HG02938 (cell line): ENCODE measurements at regions not wholly inside any gene's neighbourhood (a gene's known extent, or its start where the extent isn't known, plus 50 kb on each side); places are given as distances from the start of the nearest gene placed in this dataset.

Source experiments
- ATAC-seq: cut with Tn5 transposase; IDR thresholded peaks from one replicate; pipeline ENCODE4 v1.9.1; 2021; ENCODE audit warnings: mild to moderate bottlenecking, moderate library complexity; ENCODE audit not compliant: unreplicated experiment

DNA sequence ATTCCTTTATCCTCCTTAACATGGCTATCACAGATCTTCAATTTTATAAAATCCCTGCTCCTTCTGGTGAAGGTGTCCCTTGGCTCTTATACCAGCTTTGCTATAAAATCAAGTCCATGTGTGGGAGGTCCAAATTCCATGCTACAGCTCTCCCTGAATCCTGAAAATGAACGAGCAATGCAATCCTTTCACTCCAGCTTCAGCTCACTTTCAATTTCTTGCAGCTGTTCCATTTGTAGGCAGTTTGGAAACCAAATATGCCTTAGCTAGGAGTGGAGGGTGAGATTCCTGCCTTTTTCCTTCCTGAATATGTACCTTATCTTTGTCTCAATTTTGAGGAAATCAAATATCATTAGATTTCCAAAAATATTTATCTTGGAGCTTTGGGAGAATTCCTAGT is 402.6 kb downstream of the TTLL7 start:
- no peak for ATAC-seq

DNA sequence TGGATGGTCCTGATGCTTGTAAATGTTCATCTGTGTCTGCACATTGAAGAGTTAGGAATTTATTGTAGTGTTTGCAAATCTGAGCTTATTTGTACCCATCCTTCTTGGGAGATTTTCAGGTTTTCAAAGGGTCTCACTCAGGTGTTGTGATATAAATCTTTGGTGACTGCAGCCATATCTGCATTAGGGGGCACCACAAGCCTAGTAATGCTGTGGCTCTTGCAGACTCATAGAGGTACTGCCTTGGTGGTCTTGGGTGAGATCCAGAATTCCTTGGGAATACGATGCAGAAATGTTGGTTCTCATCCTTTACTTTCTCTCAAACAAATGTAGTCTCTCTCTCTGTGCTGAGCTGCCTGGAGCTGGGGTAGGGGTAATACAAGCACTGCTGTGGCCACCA is 405.9 kb downstream of the TTLL7 start:
- ATAC-seq: no peak

DNA sequence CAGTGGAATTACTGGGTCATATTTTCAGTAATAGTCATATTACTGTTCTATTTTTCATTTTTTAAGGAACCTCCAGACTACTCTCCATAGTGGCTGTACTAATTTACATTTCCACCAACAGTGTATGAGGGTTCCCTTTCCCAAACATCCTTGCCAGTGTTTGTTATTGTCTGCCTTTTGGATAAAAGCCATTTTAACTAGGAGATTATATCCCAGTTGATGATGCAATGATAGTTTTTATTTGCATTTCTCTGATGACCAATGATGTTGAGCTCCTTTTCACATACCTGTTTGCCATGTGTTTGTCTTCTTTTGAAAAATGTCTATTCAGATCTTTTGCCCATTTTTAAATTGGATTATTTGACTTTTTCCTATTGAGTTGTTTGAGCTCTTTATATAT is 410.8 kb downstream of the TTLL7 start:
- ATAC-seq: no peak

DNA sequence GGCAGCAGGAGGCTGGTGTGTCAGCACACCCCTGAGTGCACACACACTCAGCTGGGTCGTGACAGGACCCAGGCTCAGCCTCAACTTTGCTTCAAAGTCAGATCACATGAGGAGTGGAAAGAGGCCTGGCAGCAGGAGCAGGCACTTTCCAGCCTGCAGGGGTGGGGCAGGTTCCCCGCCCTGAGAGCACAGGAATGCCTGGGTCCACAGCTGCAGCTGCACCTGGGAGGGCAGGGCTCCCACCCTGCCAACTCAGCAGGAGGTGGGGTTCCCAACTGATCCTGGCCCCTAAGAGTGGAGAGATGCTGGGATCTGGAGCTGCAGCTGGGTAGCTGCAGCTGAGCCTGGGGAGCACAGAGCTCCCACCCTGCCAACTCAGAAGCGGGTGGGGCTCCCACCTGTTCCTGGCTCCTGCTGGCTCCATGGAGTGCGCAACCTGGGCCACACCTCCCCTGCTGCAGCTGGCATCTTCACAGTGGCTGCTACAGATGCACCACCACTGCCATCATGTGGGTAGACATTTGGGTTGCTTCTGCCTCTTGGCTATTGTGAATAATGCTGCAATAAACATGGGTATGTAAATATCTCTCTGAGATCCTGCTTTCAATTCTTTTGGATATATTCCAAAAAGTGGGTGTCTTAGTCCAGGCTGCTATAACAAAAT is 415.4 kb downstream of the TTLL7 start:
- no peak for ATAC-seq

DNA sequence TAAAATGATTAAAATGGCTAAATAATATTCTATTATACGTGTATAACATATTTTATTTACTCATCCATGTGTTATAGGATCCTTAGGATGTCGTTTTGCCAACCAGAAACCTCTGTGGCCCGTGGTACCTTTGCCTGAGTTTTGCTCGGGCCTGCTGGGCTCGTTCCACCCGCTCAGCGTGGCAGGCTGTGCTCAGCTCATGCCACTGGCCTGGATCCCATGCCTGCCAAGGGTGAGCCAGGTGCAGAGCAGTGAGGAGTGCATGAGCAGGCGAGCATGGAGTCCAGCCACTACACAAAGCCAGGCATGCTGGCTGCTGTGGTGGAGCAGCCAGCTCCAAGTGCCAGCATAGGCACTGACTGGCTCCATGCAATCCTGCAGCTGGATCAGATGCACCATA is 417.2 kb downstream of the TTLL7 start:
- ATAC-seq: no peak

DNA sequence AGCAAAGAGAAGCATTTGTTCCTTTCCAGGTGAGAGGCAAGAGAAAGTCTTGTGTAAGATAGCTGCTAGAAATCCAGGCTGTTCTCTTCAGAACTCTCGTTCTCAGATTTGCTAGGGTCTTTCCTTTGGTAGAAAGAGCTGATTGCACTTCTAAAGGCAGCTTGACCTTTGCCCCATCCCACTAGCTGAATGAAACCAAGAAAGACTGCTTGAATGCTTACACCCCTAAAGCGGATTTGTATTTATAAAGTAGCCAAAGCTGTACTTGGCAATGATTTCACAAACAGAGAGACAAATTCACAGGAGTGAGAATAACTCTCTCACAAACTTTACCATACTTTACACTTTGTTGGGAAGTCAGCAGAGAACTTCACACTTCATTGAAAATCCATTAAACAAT is 424.1 kb downstream of the TTLL7 start:
- peak; percentile 56 for ATAC-seq

DNA sequence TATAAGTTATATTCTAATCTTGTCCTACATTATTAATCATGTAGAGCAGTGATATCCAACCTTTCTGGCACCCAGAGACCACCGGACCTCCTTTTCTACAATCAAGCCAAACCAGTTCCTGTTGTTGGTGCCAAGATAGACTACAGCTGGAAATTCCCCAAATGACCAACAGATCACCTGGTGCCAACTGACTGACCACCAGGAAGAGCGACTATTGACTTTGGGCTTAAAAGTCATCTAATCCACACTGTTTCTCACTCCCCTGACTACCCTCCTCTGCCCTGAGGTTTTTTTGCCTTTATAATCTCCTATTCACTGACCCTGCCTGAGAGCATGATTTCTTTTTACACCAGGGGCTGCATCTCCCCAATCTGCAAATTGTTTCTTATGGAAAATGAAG is 425.2 kb downstream of the TTLL7 start:
- no peak for ATAC-seq

DNA sequence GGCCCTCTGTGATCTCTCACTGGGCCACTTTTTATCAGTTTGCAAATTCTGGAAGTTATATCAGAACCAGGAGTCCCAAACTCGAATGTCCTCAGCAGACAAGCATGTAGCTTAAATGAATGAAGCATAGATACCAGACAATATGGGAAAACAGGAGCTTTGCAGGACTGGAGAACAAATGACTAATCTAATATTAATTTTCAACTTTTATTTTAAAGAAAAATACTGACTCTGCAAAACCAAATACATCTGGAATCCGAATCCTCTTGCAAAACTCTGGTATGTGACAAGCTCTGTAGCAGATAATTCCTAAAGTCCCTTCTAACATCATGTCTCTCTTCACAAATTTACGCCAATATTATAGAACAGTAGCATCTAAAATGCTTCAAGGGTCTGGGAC is 427.4 kb downstream of the TTLL7 start:
- ATAC-seq: no peak

DNA sequence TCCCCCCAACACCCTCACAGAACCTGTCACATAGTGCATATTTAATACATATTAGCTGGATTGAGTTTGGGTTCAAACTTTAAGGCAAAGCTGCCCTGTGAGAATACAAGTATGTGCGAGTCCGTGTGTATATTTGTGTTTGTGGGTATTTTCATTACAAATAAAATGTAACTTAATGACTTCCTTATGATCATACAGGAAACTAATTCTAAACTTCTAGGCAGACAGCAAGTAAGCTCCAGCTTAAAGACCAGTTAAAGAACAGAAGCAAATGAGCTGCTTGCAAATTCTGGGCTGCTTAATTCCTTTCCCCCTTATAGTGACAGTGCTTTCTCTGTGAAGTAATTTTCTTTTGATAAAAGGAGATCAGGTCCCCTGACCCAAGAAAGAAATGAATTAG is 437.6 kb downstream of the TTLL7 start:
- ATAC-seq: no peak

DNA sequence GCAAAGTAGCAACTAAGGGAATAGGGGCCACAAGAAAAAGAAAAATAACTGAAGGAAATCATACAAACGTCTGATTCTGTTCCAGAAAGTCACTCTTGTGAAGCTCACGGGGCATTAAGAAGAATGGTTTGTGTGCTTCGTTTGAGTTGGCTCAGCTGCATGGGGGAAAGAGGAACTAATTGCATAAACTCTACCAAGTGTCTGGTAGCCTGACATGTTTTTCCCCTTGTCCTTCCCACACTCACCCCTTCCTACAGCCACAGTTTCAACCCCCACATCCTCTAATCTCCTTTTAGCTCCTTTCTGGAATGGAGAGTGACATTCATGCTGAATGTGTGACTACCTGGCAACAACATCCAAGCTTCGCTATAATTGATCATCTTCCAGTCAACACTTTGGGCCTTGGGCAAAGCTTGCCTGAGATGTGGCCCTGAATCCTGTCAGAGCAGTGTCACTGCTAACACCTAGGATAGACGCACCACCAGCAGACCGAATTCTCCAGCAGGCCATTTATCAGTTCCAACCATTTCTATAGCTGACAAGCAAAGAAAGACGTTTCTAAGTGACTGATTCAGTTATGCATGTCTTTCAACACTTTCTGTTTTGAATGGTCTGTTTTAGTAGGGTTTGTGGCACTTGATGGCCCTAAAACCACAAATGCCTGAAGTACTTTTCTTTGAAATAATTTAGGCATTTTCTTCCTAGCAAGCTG is 439.6 kb downstream of the TTLL7 start:
- ATAC-seq: peak; percentile 56

DNA sequence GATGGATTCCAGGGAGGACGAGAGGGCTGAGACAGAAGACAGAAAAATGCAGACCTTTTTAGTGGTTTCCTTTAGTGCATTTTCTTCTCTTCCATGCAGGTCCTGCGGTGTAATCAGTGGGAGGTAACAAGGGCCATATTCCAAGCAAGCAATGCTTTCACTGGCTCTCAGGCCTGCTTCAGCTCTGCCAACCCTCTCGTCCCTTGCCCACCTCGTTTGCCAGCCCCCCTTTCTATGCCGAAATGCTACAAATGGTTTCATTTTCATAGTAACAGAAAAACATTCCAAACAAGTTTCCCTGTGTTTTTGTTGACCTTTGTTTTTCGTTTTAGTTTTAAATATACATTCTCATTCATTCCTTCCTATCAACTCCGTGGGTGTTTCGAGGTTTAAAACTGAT is 443.1 kb downstream of the TTLL7 start:
- ATAC-seq: no peak

DNA sequence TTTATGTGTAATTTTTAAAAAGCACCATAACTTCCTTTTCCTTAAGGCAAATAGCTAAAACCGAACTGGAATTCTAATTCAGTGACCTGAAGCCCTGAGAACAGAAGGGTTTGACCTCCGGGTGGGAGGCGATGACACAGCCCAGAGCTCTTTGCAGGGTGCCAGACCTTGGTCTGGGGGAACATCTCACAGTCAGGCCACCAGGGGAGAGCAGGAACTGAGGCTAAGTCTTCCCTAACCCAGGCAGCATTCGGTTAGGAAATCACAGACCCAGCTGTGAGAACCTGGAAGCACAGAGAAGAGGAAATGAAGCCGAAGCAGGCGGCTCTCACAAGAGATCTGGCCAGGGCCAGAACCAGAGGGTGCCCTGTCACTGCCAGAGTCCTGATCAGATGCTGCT is 444.8 kb downstream of the TTLL7 start:
- ATAC-seq: no peak

DNA sequence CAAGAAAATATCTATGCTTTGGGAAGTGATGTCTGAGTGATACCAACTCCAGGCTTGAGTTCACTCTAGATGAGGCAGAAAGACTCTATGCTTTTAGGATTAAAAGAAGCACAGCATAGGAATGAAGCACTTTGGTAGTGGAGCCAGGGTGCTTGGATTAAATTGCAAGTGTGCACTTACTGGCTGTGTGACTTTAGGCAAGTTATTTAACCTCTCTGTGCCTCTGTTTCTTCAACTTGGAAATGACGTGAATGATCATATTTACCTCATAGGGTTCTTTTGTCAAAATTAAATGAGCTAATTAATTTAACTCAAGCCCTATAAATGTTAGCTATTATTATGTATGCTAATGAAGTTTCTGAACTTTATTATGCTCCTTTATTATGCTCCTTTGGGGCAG is 446.1 kb downstream of the TTLL7 start:
- ATAC-seq: no peak

DNA sequence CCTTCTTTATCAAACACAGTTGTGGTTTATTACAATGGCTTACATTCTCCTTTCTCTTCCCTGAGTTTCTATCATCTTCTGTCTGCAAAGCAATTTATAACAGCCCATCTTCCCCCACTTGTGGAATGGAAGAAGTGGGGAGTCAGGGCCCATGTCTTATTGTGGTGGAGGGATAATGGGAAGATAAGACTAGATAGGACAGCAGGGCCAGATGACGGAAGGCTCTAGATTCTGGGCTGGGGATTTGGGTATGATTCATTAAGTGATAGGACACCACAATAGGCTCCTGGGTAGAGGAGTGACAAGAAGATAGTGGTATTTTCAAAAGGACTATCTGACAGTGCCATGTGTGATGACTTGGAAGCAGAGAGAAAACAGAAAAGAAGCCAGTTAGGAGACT is 450.6 kb downstream of the TTLL7 start:
- ATAC-seq: no peak

DNA sequence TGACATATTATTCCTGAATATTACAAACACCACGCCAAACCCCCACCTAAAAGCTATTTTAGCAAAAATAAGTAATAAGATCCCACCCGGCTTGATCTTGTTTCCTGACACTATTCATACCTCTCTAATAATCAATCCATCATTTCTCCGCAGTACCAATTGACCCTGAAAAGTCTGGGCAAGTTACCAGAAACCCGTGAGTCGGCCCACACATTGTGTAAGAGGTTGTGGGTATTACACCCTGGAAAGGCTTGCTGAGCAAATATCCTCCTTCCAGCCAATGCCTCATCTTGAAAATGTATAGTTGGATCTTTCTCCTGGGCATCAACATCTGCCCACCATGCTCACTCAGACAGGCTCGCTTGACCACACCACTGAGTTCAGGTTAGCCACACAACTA is 451.0 kb downstream of the TTLL7 start:
- ATAC-seq: no peak

DNA sequence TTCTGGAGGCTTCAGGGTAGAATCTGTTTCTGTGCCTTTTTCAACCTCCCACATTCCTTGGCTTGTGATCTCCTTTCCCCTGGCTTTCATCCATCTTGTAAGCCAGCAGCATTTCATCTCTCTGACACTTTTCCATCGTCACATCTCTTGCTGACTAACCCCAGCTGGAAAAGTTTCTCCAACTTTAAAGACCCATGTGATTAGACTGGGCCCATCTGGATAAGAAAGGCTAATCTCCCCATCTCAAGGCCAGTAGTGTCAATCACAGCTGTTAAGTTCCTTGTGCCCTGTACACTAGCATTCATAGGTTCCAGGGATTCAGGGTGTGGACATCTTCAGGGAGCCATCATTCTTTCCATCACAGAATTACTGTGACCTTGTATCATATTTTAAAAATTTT is 452.1 kb downstream of the TTLL7 start:
- ATAC-seq: no peak

DNA sequence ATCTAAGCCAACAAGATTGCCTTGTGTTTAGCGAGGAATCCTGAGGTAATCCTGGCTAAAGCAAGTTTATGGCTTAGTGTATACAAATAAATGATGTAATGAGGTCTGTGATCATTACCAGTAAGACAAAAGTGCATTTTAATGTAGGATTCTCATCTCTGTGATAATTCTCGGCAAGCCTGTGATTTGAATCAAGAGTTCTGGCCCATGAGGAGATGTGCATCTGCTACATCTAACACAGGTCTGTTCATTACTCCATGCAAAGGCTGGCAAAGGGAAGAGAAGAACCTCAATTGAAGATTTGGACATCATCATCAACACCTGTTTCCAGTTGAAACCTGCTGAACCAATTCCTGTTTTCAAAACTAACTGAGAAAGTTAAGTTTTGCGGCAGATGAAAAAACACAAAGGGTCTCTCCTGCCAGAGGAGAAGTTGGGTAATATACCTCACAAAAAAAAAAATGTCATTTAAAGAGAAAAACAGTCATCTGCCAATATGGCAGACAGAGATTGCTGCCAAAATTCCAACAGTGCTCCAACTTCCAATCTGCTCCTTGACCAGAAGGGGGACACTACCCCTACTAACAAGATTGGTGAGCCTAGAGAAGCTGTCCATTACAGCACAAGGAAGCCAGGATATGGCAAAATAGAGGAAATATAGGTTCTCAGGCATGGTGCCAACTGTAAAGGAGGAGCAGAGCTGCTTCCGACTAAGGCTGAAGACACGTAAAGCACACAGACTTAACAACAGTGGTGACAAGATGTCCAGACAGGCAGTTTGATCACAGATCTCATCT is 453.7 kb downstream of the TTLL7 start:
- no peak for ATAC-seq

DNA sequence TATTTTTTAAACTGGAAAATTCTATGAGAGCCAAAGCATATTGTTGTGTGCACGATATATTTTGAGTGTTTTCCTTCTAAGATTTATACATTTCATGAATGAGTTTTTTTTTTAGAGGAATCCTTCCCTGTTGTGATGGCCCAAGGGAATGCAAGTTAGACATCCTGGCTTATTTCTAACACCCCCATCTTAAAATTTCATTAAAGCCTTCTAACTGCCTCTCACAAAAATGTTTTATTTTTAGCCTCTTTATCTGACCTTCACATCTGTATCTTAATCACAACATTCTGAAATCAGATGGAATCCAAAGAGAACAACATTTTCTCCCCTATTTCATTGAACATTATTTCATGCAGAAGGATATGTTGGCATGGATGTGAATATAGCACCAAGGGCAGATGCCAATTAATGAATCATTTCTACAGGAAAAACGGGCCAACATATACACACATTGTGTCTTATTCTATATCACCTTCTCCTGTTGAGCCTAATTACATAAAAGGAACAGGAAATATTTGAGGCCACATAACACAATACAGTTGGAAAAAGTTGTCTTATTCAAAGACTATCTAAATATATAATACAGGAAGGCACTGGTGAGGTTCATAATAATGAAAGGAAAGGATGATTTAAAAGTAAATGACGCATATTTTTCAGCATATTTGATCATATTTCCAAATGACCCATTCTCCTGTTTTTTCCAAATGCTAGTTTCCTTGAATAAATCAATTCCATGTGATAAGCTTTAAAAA is 455.5 kb downstream of the TTLL7 start:
- ATAC-seq: no peak

DNA sequence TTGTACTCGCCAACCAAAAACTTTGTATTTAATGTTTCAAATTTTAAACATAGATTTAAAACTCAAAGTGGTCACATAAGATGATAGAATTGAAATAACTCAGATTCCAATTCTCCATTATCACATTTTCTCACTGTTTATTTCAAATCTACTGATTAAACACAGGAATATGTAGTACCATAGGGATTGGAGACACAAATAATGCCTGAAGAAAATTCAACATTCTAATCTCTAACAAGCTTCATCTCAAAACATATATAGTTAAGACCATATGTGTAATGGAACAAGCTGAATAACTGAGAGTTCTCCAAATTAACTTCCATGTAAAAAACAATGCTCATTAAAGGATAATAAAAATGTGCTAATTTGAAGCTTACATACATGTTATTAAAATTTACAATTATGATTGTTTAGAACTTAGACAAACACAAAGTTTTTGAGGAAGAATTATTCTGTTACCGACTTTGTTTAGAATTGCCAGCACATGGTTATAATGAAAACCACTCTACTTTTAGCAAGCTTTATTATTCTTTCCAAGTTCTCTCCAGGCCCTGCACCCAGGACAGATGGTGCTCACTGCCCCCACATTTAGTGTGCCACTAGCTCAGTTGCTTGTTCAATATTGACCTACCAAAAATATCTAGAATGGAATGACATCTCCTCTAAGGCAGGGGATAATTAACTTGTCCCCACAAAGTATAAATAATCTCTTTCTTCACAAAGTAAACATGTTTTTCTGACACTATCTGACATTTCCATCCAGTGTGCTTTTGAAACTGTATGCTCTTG is 467.2 kb downstream of the TTLL7 start:
- no peak for ATAC-seq

DNA sequence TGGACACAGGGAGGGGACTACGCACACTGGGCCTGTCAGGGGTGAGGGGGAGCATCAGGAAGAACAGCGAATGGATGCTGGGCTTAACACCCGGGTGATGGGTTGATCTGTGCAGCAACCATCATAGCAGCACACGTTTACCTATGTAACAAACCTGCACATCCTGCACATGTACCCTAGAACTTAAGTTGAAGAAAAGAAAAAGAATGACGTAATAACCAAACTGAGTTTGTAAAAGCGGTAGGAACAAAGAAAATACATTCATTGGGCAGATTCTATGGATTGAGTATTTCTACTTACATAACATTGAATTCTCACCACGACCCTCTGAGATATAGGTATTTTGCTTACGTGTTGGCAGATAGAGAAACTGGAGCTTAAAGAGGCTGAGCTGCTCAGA is 468.4 kb downstream of the TTLL7 start:
- no peak for ATAC-seq

DNA sequence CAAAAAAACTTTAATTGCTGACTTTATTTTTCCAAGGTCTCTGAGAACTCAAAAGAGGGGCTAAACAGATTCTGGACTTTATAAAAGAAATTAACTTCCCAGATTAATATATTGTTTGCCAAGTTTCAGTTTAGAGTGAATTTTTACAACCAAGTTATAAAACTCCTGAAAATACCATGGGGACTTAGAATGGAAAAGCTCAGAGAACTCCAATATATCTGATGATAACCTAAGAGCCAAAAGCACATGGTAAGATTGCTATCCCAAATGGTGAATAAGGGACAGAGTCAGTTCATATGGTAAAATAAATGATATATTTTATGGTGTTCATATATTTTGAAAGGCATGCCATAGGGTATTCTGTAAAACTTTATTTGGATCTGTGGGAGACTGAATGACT is 470.9 kb downstream of the TTLL7 start:
- no peak for ATAC-seq
